ENCODE measurements at regions not wholly inside any gene's neighbourhood (a gene's known extent, or its start where the extent isn't known, plus 50 kb on each side); places are given as distances from the start of the nearest gene placed in this dataset.
"Not testable (repeated sequence)": the region's sequence is repeated elsewhere in the genome, so short reads cannot be mapped to it uniquely, and the experiment has no call there.

GRCh38 chr2:89811295-89811694, 1119.8 kb downstream of the RPIA start:
- DNase-seq (ENCODE audit: extremely low read depth, low read depth): no peak
- TF ChIP-seq, protein P1, sequence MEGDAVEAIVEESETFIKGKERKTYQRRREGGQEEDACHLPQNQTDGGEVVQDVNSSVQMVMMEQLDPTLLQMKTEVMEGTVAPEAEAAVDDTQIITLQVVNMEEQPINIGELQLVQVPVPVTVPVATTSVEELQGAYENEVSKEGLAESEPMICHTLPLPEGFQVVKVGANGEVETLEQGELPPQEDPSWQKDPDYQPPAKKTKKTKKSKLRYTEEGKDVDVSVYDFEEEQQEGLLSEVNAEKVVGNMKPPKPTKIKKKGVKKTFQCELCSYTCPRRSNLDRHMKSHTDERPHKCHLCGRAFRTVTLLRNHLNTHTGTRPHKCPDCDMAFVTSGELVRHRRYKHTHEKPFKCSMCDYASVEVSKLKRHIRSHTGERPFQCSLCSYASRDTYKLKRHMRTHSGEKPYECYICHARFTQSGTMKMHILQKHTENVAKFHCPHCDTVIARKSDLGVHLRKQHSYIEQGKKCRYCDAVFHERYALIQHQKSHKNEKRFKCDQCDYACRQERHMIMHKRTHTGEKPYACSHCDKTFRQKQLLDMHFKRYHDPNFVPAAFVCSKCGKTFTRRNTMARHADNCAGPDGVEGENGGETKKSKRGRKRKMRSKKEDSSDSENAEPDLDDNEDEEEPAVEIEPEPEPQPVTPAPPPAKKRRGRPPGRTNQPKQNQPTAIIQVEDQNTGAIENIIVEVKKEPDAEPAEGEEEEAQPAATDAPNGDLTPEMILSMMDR (IDR thresholded peaks at IDR 0.05; ENCODE audit: low read depth, low read length): no peak

DNA sequence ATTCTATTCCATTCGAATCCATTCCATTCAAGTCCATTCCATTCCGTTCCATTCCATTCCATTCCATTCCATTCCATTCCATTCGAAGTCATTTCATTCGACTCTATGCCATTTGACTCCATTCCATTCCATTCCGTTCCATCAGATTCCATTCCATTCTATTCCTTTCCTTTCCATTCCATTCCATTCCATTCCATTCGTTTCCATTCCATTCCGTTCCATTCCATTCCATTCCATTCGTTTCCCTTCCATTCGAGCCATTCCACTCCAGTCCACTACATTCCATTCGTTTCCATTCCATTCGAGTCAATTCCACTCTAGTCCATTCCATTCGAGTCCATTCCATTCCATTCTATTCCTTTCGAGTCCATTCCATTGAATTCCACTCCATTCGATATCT, 1120.4 kb downstream of the RPIA start:
- DNase-seq (ENCODE audit: extremely low read depth, low read depth): not testable (repeated sequence)

DNA sequence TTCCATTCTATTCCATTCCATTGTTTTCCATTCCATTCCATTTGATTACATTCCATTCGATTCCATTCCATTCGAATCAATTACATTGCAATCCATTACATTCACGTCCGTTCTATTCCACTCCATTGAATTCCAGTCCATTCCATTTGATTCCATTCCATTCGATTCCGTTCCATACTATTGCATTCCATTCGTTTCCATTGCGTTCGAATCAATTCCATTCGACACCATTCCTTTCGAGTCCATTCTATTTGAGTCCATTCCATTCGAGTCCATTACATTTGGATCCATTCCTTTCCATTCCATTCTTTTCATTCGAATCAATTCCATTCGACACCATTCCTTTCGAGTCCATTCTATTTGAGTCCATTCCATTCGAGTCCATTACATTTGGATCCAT, 1122.9 kb downstream of the RPIA start:
- not testable (repeated sequence) for DNase-seq (ENCODE audit: extremely low read depth, low read depth)

DNA sequence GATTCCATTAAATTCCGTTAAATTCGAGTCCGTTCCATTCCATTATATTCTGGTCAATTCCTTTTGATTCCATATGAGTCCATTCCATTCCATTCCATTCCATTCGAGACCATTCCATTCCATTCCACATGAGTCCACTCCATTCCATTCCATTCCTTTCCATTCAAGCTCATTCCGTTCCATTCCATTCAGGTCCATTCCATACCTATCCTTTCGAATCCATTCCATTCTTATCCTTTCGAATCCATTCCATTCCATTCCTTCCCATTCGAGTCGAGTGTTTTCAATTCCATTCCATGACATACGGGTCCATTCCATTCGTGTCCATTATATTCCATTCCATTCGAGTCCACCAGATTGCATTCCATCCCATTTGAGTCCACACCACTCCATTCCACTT, 1127.4 kb downstream of the RPIA start:
- DNase-seq (ENCODE audit: extremely low read depth, low read depth): no peak
- TF ChIP-seq, protein P1 (IDR thresholded peaks at IDR 0.05; ENCODE audit: low read depth, low read length): no peak

- TF ChIP-seq, protein P1 (IDR thresholded peaks at IDR 0.05; ENCODE audit: low read depth, low read length): no peak
- no peak for DNase-seq (ENCODE audit: extremely low read depth, low read depth)
Observed at GRCh38 chr2:89819809-89820208, 1128.3 kb downstream of the RPIA start.

DNA sequence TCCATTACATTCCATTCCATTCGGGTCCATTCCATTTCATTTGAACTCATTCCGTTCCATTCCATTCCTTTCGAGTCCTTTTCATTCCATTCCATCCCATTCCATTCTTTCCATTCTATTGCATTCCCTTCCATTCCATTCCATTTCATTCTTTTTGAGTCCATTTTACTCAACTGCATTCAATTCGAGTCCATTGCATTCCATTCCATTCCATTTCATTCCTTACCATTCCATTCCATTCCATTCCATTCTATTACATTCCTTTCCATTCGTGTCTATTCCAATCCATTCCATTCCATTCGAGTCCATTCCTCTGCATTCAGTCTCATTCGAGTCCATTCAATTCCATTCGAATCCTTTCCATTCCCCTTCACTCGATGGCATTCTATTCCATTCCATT, 1128.8 kb downstream of the RPIA start:
- no peak for DNase-seq (ENCODE audit: extremely low read depth, low read depth)
- TF ChIP-seq, protein P1 (IDR thresholded peaks at IDR 0.05; ENCODE audit: low read depth, low read length): no peak

GRCh38 chr2:89821455-89821945, 1130.0 kb downstream of the RPIA start:
- no peak for DNase-seq (ENCODE audit: extremely low read depth, low read depth)

DNA sequence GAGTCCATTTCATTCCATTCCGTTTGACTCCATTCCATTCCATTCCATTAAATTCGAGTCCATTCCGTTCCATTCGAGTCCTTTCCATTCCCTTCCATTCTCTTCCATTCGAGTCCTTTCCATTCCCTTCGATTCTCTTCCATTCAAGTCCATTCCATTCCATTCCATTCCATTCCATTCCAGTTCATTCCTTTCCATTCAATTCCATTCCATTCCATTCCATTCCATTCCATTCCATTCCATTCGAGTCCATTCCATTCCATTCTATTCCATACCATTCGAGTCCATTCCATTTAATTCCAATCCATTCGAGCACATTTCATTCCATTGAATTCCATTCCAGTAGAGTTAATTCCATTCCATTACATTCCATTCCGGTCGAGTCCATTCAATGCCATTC, 1130.9 kb downstream of the RPIA start:
- DNase-seq (ENCODE audit: extremely low read depth, low read depth): not testable (repeated sequence)

More at GRCh38 chr2:89821455-89821945, 1130.0 kb downstream of the RPIA start:
- TF ChIP-seq, protein P1 (IDR thresholded peaks at IDR 0.05; ENCODE audit: low read depth, low read length): no peak

- TF ChIP-seq, protein P1 (IDR thresholded peaks at IDR 0.05; ENCODE audit: low read depth, low read length): no peak
- no peak for DNase-seq (ENCODE audit: extremely low read depth, low read depth)
Observed at GRCh38 chr2:89823556-89823955, 1132.1 kb downstream of the RPIA start.
